ENCODE measurements at regions not wholly inside any gene's neighbourhood (a gene's known extent, or its start where the extent isn't known, plus 50 kb on each side); places are given as distances from the start of the nearest gene placed in this dataset.

- no peak for TF ChIP-seq POLR2AphosphoS5 (IDR thresholded peaks at IDR 0.05)
- TF ChIP-seq POLR2A (IDR thresholded peaks at IDR 0.05), result no peak
These were observed 100.2 kb upstream of the OPRM1 start for GRCh38 chr6:153938876-153939275.

All from prostate gland (tissue), 1 donor.